ENCODE measurements at regions not wholly inside any gene's neighbourhood (a gene's known extent, or its start where the extent isn't known, plus 50 kb on each side); places are given as distances from the start of the nearest gene placed in this dataset.

DNA sequence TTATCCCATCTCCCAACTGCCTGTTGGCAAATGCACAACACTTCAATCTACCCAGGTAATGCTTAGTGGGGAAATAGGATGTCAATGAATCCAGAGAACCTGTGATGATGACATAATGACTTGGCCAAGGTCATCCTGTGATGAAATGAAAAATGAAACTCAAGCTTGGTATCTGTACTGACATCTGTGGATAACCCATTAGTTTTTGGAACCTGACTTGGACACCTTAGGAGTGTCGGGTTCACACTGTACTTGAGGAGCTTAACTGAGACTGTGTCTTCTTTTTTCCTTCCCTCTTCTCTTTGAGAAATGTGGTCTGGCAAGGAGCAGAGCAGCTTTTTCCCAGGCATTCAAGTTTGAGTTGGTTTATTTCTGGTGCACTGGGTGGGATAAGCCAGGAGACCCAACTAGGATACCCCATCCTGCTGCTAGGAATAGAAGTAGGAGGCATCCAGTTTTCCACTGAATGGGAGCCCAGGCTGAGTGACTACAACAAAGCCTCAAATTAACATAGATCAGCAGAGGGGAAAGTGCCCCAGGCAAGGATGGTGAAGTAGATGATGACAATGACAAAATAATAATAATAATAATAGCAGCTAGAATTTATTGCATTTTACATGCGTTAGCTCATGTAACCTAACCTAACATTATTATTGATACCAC lies 72.1 kb downstream of the ADRB2 start:
- TF ChIP-seq SIN3A (conservative IDR thresholded peaks at IDR 0.05 in 1 of 2, IDR thresholded peaks at IDR 0.05 in 1 of 2; ENCODE audit: low read depth in 1 of 2, low read length in 2 of 2) (no peak), TAF1 (IDR thresholded peaks at IDR 0.05; ENCODE audit: low read depth, low read length) (no peak), GABPA (IDR thresholded peaks at IDR 0.05; ENCODE audit: borderline replicate concordance, insufficient read depth, low read length) (no peak), POLR2A (IDR thresholded peaks at IDR 0.05; ENCODE audit: control extremely low read depth in 1 of 2, low read depth in 2 of 2, low read length in 2 of 2) (no peak), EZH2 (IDR thresholded peaks at IDR 0.05; ENCODE audit: low read depth, low read length, severe bottlenecking) (no peak), BCL11A (IDR thresholded peaks at IDR 0.05; ENCODE audit: low read depth in 2 of 2, low read length in 2 of 2) (no peak), POLR2AphosphoS5 (IDR thresholded peaks at IDR 0.05; ENCODE audit: low read depth, low read length) (no peak), CHD1 (IDR thresholded peaks at IDR 0.05; ENCODE audit: low read depth, low read length) (no peak), JUN (IDR thresholded peaks at IDR 0.05; ENCODE audit: low read depth, low read length) (no peak), SP2 (IDR thresholded peaks at IDR 0.05; ENCODE audit: low read length) (no peak)
- TF ChIP-seq, protein P1, sequence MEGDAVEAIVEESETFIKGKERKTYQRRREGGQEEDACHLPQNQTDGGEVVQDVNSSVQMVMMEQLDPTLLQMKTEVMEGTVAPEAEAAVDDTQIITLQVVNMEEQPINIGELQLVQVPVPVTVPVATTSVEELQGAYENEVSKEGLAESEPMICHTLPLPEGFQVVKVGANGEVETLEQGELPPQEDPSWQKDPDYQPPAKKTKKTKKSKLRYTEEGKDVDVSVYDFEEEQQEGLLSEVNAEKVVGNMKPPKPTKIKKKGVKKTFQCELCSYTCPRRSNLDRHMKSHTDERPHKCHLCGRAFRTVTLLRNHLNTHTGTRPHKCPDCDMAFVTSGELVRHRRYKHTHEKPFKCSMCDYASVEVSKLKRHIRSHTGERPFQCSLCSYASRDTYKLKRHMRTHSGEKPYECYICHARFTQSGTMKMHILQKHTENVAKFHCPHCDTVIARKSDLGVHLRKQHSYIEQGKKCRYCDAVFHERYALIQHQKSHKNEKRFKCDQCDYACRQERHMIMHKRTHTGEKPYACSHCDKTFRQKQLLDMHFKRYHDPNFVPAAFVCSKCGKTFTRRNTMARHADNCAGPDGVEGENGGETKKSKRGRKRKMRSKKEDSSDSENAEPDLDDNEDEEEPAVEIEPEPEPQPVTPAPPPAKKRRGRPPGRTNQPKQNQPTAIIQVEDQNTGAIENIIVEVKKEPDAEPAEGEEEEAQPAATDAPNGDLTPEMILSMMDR (IDR thresholded peaks at IDR 0.05; ENCODE audit: control extremely low read depth in 1 of 3, insufficient read depth in 1 of 3, low read depth in 1 of 3, low read length in 3 of 3) = no peak
- TF ChIP-seq, protein P2, sequence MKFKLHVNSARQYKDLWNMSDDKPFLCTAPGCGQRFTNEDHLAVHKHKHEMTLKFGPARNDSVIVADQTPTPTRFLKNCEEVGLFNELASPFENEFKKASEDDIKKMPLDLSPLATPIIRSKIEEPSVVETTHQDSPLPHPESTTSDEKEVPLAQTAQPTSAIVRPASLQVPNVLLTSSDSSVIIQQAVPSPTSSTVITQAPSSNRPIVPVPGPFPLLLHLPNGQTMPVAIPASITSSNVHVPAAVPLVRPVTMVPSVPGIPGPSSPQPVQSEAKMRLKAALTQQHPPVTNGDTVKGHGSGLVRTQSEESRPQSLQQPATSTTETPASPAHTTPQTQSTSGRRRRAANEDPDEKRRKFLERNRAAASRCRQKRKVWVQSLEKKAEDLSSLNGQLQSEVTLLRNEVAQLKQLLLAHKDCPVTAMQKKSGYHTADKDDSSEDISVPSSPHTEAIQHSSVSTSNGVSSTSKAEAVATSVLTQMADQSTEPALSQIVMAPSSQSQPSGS (IDR thresholded peaks at IDR 0.05; ENCODE audit: low read length) = no peak

Measured in H1 (cell line).